ENCODE measurements at regions not wholly inside any gene's neighbourhood (a gene's known extent, or its start where the extent isn't known, plus 50 kb on each side); places are given as distances from the start of the nearest gene placed in this dataset.

DNA sequence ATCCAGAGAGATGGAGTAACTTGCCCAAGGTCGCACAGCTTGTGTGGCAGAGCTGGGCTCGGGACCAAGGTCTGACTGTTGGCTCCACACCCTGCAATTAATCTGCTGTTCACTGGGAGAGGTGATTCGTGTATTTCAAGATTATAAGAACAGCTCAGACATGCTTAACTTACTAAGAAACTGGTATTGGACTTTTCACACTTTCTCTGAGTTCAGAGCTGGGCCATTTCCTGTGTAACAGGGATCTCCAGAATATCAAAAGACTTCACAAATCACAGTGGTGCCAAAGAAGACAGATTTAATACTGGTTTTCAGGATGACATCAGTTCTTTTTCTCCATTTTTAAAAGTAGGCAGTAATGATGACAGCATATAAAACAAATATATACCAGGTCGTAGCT, 156.8 kb upstream of the UBE2E1 start:
- TF ChIP-seq POLR2AphosphoS5 (IDR thresholded peaks at IDR 0.05; ENCODE audit: low read depth, low read length) (no peak), POLR2A (IDR thresholded peaks at IDR 0.05; ENCODE audit: low read depth, low read length) (no peak), TAF1 (IDR thresholded peaks at IDR 0.05; ENCODE audit: borderline replicate concordance, low read depth, low read length) (no peak)

Measured in GM12892 (cell line).